ENCODE measurements at regions not wholly inside any gene's neighbourhood (a gene's known extent, or its start where the extent isn't known, plus 50 kb on each side); places are given as distances from the start of the nearest gene placed in this dataset.

- DNase-seq (ENCODE audit: low read depth in 2 of 2), result no peak
Measured at GRCh38 chr17:15177343-15177742, 87.8 kb downstream of the PMP22 start.

GRCh38 chr17:15175356-15175755 lies 89.8 kb downstream of the PMP22 start:
- no peak for DNase-seq (ENCODE audit: low read depth in 2 of 2)

DNA sequence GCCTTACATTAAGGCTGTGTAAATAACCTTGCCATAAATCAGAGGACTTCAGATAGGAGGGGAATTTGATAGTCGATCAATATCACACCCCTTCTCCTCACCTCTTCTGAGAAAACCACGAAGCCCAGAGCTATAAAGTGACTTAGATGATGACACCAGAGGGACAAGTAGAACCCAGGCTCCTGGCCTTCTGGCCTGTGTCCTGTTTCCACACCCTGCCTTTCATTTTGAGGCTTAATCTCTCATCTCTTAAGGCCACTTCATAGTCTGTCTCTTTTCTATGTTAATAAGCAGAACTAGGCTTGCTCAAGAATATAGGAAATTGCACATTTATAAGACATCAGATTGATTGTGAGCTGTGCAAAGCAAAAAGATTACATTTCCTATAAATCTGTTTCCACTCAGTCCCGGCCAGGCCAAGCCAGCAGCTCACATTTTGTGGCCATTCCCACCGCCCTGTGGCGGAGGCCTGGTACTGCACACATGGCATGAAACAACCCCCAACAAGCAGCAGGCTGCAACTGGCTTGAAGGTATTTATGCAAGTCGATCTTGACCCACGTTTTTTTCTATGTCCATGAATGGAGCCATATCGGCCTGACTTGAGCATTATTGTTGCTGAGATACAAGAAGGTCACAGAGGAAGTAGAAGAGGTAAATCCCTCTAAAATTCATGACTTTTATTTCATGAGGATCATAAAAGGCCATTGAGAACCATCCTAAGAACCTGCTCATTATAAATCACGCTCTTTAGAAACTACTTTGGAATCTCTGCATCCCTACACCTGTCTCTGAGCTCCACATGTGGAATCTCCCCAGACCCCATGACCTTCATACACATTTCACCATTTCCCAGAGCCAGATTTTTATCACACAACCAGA lies 93.7 kb downstream of the PMP22 start:
- no peak for DNase-seq (ENCODE audit: low read depth in 2 of 2)

DNA sequence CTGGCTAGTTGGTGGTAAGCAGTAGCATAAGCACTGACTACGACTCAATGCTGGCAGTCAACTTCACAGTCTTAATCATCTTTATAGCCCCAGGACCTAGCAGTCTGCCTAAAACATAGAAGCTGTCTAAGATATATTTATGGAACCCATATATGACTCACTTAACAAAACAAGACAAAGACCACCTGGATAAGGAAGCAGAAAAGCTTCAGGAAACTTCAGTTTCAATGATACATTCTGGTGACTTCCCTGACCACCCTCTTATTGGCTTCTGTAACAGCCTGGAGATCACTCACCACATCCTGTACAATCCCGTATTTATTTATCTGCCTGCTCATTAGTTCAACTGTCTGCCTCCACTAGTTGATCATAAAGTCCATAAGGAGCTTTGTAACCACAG lies 95.5 kb downstream of the PMP22 start:
- DNase-seq (ENCODE audit: low read depth in 2 of 2), result no peak

DNA sequence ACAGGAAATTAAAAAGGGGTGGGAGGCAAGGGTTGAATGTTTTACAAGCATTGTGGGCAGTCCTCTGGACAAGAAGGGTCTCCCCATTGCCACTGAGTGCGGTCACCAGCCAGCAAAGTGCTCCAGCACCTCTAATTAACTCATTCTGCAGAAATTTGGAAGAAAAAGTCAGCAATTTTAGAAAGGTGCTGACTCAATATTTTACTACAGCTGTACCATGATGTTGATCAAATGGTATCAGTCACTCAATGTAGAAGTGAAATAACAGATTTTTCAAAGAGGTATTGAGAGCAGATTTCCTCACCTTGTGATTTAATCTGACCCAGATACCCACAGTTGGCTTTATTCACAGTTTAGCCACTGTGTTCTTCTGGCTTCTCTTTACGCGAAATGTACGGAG lies 96.7 kb downstream of the PMP22 start:
- no peak for DNase-seq (ENCODE audit: low read depth in 2 of 2)

GRCh38 chr17:15161395-15161794 lies 103.7 kb downstream of the PMP22 start:
- DNase-seq (ENCODE audit: low read depth in 2 of 2), result no peak

DNA sequence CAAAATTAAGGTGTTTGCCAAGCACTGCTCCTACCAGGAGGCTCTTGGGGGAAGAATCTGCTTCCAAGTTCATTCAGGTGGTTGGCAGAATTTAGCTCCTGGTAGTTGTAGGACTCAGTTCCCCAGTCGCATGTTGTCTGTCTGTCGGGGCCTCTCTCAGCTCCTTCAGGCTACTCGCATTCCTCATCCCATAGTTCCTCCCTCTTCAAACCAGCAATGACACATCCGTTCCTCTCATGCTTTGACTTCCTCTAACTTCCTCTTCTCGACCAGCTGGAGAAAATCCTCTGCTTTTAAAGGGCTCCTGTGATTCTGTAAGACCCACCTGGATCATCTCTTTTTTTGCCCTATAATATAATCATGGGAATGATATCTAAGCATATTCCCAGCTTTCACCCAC lies 108.1 kb downstream of the PMP22 start:
- no peak for DNase-seq (ENCODE audit: low read depth in 2 of 2)

- no peak for DNase-seq (ENCODE audit: low read depth in 2 of 2)
Measured at GRCh38 chr17:15154618-15155017, 110.5 kb downstream of the PMP22 start.

DNA sequence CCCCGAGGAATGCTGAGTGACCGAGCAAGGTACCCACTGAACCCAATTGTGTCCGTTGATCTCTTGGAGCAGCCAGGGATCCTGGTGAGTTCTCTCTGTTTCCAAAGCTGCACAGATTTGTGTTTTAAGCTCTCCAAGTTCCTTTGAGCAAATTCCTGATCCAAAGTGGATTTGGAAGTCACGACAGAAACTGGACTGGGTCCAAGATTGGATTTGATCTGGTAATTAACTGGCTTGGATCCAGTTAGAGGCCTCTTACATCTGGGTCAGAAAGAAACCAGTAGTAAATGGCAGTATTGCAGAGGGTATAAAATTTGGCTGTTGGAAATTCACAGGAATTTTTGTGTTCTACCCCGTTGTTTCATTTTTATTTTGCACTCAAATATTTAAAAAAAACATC lies 119.5 kb downstream of the PMP22 start:
- no peak for DNase-seq (ENCODE audit: low read depth in 2 of 2)

GRCh38 chr17:15143524-15143923 lies 121.6 kb downstream of the PMP22 start:
- DNase-seq (ENCODE audit: low read depth in 2 of 2), result no peak

GRCh38 chr17:15134363-15134762 lies 130.8 kb downstream of the PMP22 start:
- DNase-seq (ENCODE audit: low read depth in 2 of 2), result no peak

GRCh38 chr17:15133826-15134225 lies 131.3 kb downstream of the PMP22 start:
- no peak for DNase-seq (ENCODE audit: low read depth in 2 of 2)

- DNase-seq (ENCODE audit: low read depth in 2 of 2), result no peak
Measured at GRCh38 chr17:15133143-15133542, 132.0 kb downstream of the PMP22 start.

DNA sequence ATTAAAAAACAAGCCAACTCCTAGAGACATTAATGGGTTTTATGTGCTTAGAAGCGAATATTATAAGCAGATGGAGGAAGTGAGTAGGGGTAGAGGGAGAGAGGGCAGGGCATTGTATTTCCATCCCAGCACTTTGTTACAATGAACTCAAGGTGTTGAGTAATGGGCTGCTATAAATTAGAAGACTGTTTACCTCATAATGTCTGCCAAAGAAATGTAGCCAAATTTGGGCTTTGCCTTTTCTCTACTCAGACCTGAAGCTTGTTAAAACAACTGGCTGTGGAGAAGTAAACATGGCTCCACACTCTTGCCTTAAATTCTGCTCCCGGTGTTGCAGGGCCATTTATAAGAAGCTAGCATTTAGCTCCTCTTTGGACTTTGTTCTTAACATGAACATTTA lies 134.7 kb downstream of the PMP22 start:
- no peak for DNase-seq (ENCODE audit: low read depth in 2 of 2)

DNA sequence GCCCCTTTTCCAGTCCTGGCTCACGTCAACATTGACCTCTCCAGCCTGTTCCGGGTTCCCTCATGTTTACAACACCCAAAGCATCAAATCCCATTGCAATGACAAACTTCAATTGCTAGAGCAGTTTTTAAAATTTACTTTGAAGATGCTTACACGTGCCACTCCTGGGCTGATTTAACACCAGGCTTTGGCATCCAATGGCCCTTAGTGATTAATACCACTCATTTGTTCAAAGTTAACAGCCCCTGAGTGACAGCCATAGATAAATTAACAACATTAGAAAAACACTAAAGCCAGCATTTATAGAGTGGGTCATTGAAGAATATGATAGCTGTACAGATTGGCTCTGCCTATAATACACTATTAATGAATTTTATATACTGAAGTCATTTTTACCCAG lies 135.1 kb downstream of the PMP22 start:
- DNase-seq (ENCODE audit: low read depth in 2 of 2), result no peak

DNA sequence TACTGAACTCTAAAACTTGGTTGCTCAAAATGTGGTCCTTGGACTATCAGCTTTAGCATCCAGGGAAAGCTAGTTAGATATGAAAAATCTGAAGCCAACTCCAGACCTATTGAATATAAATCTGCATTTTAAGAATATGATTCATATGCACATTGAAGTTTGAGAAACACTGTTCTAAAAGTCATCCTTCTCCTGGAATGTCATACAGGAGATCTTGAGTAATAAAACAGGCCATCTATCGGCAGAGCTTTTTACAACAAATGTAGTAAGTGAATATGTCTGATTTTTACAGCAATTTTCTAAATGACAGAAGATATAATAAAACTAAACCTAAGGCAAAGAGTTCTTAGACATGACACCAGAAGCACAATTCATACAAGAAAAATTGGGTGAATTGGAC lies 140.4 kb downstream of the PMP22 start:
- no peak for DNase-seq (ENCODE audit: low read depth in 2 of 2)

- no peak for DNase-seq (ENCODE audit: low read depth in 2 of 2)
Measured at GRCh38 chr17:15124264-15124595, 140.9 kb downstream of the PMP22 start.

DNA sequence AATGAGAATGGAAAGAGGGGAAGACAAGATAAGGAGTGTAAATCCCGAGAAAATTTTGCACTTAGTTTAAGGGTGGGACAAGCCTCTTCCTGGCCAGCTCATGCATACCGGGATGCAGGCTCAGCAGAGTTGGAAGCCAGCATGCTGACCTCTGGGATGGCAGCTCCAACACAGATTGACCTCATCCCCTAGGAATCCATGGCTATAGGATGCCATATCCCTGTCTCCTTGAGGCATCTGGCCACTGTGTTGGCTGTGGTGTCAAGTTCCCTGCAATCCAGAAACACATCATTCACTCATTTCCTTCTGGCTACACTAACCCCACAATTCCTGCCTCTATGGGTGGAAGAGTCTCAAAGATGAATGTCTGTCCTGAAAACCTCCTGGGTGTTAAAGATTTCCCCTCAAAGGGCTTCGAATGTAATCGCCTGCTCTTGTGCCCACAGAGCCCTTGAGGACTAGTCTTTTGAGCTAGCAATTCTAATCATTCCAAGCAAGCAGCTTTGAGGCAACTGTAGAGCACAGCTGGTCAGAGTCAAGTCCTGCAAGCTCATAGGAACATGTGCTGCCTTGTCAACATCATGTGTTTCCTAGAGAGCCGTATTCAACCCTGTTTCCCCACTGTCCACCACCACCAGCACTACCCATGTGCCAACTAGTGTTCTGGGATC lies 141.4 kb downstream of the PMP22 start:
- no peak for DNase-seq (ENCODE audit: low read depth in 2 of 2)

- no peak for DNase-seq (ENCODE audit: low read depth in 2 of 2)
Measured at GRCh38 chr17:15122857-15123256, 142.3 kb downstream of the PMP22 start.

GRCh38 chr17:15121426-15121825 lies 143.7 kb downstream of the PMP22 start:
- no peak for DNase-seq (ENCODE audit: low read depth in 2 of 2)

DNA sequence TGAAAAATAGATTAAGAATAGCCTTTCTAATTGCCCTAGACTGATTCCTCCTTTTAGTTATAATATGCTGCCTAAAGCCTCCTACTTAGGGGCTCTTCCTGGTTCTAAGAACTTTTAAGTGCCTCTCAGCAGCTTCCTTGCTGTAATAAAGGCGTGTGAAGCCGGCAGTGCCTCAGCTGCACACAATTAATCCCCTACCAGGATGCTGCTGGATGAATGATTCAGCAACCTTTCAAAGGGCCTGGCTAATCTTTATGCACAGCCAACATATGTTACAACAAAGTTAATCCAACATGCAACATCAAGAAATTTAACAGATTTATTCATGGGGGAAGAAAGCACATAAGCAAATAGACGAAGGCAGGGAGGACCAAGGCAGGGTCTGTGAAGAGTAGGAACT lies 145.2 kb downstream of the PMP22 start:
- no peak for DNase-seq (ENCODE audit: low read depth in 2 of 2)

DNA sequence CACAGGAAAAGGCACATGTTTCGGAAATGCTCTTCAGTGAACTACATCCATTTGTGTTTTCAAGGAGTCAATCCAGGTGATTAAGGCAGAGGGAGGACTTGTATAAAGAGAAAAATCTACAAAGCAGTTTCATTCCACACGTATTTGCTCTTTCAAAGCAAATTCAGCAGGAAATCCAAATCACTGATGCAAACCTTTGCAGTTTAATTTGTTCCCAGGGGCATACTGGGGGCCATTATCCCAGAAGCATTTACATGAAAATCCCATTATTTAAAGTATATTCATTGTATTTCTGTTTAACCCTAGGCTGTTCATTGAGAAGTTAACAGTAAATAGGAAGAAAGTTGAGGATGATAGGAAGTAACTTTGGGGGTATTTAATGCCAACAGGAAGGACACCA lies 147.9 kb downstream of the PMP22 start:
- no peak for DNase-seq (ENCODE audit: low read depth in 2 of 2)

DNA sequence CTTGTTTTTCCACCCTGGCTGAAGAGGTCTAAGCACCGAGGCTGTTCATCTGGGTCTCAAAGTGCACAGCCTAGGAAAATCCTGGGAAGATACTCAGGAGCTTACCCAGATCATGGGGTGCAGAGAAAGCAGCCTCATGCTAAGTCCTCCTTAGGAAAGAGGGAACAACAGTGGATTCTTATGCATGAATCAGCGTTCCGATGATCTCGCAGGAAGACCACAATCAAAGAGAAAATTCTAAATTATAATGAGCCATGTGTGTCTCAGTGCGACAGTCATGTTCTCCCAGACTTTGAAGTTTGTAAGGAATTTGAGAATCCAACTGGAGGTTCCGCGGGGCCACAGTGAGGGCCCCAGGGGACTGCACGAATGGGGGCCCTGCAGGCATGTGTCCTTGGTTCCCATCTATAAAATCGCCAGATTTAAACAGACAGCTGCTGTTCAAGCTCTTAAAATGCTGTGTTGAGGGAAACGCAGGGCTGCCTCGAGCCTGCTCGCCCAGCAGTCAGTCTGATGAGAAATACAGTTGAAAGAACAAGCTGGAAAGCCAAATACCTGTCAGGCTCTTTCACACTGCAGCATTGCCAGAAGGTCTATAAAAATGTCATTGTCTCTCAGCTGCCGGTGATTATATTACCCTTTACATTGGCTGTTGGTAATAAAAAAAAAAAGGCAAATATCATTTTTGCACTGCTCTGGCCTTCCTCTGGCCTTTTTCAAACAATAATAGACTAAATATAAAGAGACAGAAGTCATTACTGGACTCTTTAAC lies 152.1 kb downstream of the PMP22 start:
- DNase-seq (ENCODE audit: low read depth in 2 of 2), result no peak
